ENCODE measurements at regions not wholly inside any gene's neighbourhood (a gene's known extent, or its start where the extent isn't known, plus 50 kb on each side); places are given as distances from the start of the nearest gene placed in this dataset.

DNA sequence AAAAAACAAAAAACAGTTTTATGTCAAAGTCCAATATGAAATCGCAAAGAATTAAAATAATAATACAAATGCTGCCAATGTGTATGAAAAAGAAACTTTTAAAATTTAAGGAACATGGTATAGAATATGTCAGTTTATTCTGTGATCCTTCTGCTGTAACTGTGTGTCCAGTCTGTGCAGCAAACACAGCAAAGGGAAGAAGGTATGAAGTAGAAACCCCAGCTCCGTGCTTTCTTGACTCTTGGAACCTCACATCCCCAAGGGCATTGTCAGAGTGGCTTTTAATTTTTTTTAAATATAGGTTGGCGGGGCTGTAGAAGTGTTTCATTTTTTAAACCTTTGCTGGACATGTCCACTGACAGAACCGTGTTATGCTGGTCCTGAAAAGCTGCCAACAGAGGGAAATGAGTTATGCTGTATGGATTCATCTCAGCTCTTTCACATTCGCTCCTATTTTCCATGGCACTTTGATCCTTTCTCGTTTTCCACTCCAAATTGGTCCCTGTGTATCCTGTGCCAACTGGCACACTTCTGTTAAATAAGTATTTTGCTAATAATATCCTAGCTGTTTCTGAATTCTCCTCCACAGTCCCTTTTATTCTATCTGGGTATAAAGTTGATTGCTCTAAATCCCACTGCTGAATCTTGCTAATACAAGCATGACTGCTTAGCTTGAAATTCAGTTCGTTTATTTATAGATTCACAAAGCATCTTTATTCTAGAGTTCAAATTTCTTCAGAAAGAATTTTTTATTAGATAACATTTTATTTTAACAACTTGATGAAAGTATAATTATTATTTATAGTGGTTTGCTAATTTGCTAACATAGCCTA lies 127.0 kb upstream of the DDIT4L start:
- no peaks in the 10 kb centered on the region for H3K4me1 ChIP-seq (ENCODE audit: control insufficient read depth in 1 of 2, insufficient read depth in 2 of 2, low read length in 2 of 2)
- no peaks in the 10 kb centered on the region for H3K27me3 ChIP-seq (ENCODE audit: control insufficient read depth in 2 of 2, insufficient read depth in 2 of 2, low read length in 2 of 2)
- no CpG with 5 or more reads among the region's 7 CpGs for WGBS (ENCODE audit: insufficient coverage)
- no peak overlapping the region for H3K4me2 ChIP-seq (replicated peaks; ENCODE audit: extremely low read depth, low read length, poor library complexity, severe bottlenecking)
- intact Hi-C loops (cut with micrococcal nuclease) = no loop called here
- H2AFZ ChIP-seq (ENCODE audit: insufficient read depth, low read depth, low read length, poor library complexity, severe bottlenecking) = no peak overlapping the region
- DNase-seq = no peak
- H3K9ac ChIP-seq (ENCODE audit: insufficient read depth, low read length, poor library complexity, severe bottlenecking) = no peak overlapping the region
- no peaks in the 10 kb centered on the region for H4K20me1 ChIP-seq (ENCODE audit: insufficient read depth, low read length)
- Mint-ChIP-seq H3K36me3 (no peaks in the 10 kb centered on the region), H3K27ac (no peak overlapping the region), H3K9me3 (peaks cover 0 to 6% (median 3%) of the 10 kb centered on the region in 7 donors), H3K4me1 (no peaks in the 10 kb centered on the region), H3K27me3 (ENCODE audit: low read depth in 3 of 3) (peaks cover 0 to 3% (median 2%) of the 10 kb centered on the region in 3 donors), H3K4me3 (no peak overlapping the region)
- no peak overlapping the region for H3K27ac ChIP-seq (ENCODE audit: low read depth in 1 of 2, low read length in 2 of 2)
- H3K36me3 ChIP-seq (replicated peaks in 1 of 2; ENCODE audit: control insufficient read depth in 1 of 2, insufficient read depth in 2 of 2, low read length in 2 of 2) = no peaks in the 10 kb centered on the region
- no peaks in the 10 kb centered on the region for H3K79me2 ChIP-seq (ENCODE audit: insufficient read depth, low read length)
- TF ChIP-seq, protein P1, sequence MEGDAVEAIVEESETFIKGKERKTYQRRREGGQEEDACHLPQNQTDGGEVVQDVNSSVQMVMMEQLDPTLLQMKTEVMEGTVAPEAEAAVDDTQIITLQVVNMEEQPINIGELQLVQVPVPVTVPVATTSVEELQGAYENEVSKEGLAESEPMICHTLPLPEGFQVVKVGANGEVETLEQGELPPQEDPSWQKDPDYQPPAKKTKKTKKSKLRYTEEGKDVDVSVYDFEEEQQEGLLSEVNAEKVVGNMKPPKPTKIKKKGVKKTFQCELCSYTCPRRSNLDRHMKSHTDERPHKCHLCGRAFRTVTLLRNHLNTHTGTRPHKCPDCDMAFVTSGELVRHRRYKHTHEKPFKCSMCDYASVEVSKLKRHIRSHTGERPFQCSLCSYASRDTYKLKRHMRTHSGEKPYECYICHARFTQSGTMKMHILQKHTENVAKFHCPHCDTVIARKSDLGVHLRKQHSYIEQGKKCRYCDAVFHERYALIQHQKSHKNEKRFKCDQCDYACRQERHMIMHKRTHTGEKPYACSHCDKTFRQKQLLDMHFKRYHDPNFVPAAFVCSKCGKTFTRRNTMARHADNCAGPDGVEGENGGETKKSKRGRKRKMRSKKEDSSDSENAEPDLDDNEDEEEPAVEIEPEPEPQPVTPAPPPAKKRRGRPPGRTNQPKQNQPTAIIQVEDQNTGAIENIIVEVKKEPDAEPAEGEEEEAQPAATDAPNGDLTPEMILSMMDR (IDR thresholded peaks at IDR 0.05) = no peak
- H3K9me3 ChIP-seq (replicated peaks in 1 of 2; ENCODE audit: control insufficient read depth in 1 of 2, insufficient read depth in 1 of 2, low read length in 2 of 2) = peaks cover 0 to 5% of the 10 kb centered on the region in 2 donors
- H3K4me3 ChIP-seq (replicated peaks in 1 of 3; ENCODE audit: low read depth in 2 of 3, low read length in 3 of 3) = no peak overlapping the region

DNA sequence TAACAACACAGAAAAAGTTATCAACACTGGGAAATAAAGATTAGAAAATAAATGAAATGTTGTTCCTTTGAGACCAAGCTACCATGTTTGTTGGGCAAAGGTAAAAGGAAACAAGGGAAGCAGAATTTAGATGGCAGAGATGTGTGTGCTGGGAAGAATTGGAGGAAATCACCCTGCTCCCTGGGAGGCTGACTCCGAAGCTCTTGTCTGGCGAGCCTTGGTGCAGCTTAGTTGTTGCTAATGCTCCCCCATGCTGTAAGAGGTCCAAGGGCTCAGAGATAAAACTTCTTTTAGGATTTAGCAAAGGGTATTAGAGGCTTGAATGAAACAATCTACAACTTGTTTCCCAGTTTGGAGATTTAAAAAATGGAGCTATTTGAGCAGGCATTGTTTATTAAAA lies 123.8 kb upstream of the DDIT4L start:
- Histone ChIP-seq H3K79me2 (ENCODE audit: insufficient read depth, low read length) (no peaks in the 10 kb centered on the region), H3K9ac (ENCODE audit: insufficient read depth, low read length, poor library complexity, severe bottlenecking) (no peak overlapping the region), H4K20me1 (ENCODE audit: insufficient read depth, low read length) (no peaks in the 10 kb centered on the region), H3K4me1 (ENCODE audit: control insufficient read depth in 1 of 2, insufficient read depth in 2 of 2, low read length in 2 of 2) (no peaks in the 10 kb centered on the region), H3K36me3 (replicated peaks in 1 of 2; ENCODE audit: control insufficient read depth in 1 of 2, insufficient read depth in 2 of 2, low read length in 2 of 2) (no peaks in the 10 kb centered on the region), H3K27me3 (ENCODE audit: control insufficient read depth in 2 of 2, insufficient read depth in 2 of 2, low read length in 2 of 2) (no peaks in the 10 kb centered on the region), H3K4me2 (replicated peaks; ENCODE audit: extremely low read depth, low read length, poor library complexity, severe bottlenecking) (no peak overlapping the region), H3K27ac (ENCODE audit: low read depth in 1 of 2, low read length in 2 of 2) (no peak overlapping the region), H3K9me3 (replicated peaks in 1 of 2; ENCODE audit: control insufficient read depth in 1 of 2, insufficient read depth in 1 of 2, low read length in 2 of 2) (no peaks in the 10 kb centered on the region), H3K4me3 (replicated peaks in 1 of 3; ENCODE audit: low read depth in 2 of 3, low read length in 3 of 3) (no peak overlapping the region), H2AFZ (ENCODE audit: insufficient read depth, low read depth, low read length, poor library complexity, severe bottlenecking) (no peak overlapping the region)
- intact Hi-C loops (cut with micrococcal nuclease) = no loop called here
- Mint-ChIP-seq H3K4me1 (no peaks in the 10 kb centered on the region), H3K4me3 (no peak overlapping the region), H3K36me3 (no peaks in the 10 kb centered on the region), H3K27me3 (ENCODE audit: low read depth in 3 of 3) (peaks cover 0 to 6% (median 2%) of the 10 kb centered on the region in 3 donors), H3K27ac (no peak overlapping the region), H3K9me3 (peaks cover 0 to 3% (median 0%) of the 10 kb centered on the region in 7 donors)
- DNase-seq = no peak
- 100% methylated on average over 2 of the region's 2 CpGs for WGBS (ENCODE audit: insufficient coverage)
- TF ChIP-seq, protein P1 (IDR thresholded peaks at IDR 0.05) = no peak

Data from CD14-positive monocyte (primary cell).